ENCODE measurements at regions not wholly inside any gene's neighbourhood (a gene's known extent, or its start where the extent isn't known, plus 50 kb on each side); places are given as distances from the start of the nearest gene placed in this dataset.

- intact Hi-C loops (cut with micrococcal nuclease) (loop anchor here (5.0 kb wide), 2 partner anchors 143 to 292 kb away; partner anchors contain the start of gene IER5L), dilution Hi-C loops (cut with MboI; ENCODE audit: extremely low pct_ligation_motif_present, low sequenced_read_pairs) (no loop called here)
- DNase-seq (ENCODE audit: low read depth, low spot score) (peak; percentile 66), FAIRE-seq (peak; percentile 81)
- Histone ChIP-seq H3K4me3 (replicated peaks in 1 of 3; ENCODE audit: insufficient read depth in 1 of 3, low read depth in 1 of 3, low read length in 3 of 3) (peak overlapping the region in 2 of 3 experiments; percentile 15 to 29), H2AFZ (ENCODE audit: low read depth, low read length) (peak overlapping the region; percentile 94), H3K4me2 (ENCODE audit: insufficient read depth, low read length) (peak overlapping the region; percentile 65), H3K27ac (ENCODE audit: insufficient read depth, low read depth, low read length) (no peak overlapping the region), H3K79me2 (ENCODE audit: control insufficient read depth, insufficient read depth, low read length) (no peaks in the 10 kb centered on the region), H4K20me1 (replicated peaks; ENCODE audit: control insufficient read depth, extremely low read depth, insufficient read depth, low read length) (no peaks in the 10 kb centered on the region), H3K4me1 (ENCODE audit: control insufficient read depth, extremely low read depth, insufficient read depth, low read length) (peaks cover 8% of the 10 kb centered on the region), H3K27me3 (ENCODE audit: control insufficient read depth in 2 of 2, insufficient read depth in 2 of 2, low read length in 2 of 2) (no peaks in the 10 kb centered on the region), H3K36me3 (ENCODE audit: control insufficient read depth in 2 of 2, extremely low read depth in 1 of 2, insufficient read depth in 2 of 2, low read length in 2 of 2) (no peaks in the 10 kb centered on the region), H3K9me1 (replicated peaks; ENCODE audit: control insufficient read depth, extremely low read depth, insufficient read depth, low read length) (no peaks in the 10 kb centered on the region), H3K9ac (replicated peaks; ENCODE audit: extremely low read depth, insufficient read depth, low read length) (no peak overlapping the region), H3K9me3 (replicated peaks; ENCODE audit: control insufficient read depth, insufficient read depth, low read length) (no peaks in the 10 kb centered on the region)
- no TSS peak for BruUV-seq (replicated peaks)
- ChIA-PET CTCF (interaction anchor here (0.6 to 2.8 kb wide), 9 partner anchors 11 to 189 kb away, joined by 3 to 10 read pairs (median 3); partner anchors contain the start of gene IER5L), POLR2A (interaction anchor here (1.3 kb wide), 1 partner anchor 143 kb away, joined by 3 read pairs; the partner anchor contains the start of gene IER5L)
- TF ChIP-seq GATA2 (IDR thresholded peaks at IDR 0.05; ENCODE audit: insufficient read depth, insufficient read length, low read depth, low read length) = peak; percentile 74
- TF ChIP-seq MAX (IDR thresholded peaks at IDR 0.05; ENCODE audit: insufficient read depth, insufficient read length) = no peak
Observed at GRCh38 chr9:129320575-129321285, 142.7 kb upstream of the IER5L start.

GRCh38 chr9:129319938-129320481, 141.9 kb upstream of the IER5L start:
- Histone ChIP-seq H3K36me3 (ENCODE audit: control insufficient read depth in 2 of 2, extremely low read depth in 1 of 2, insufficient read depth in 2 of 2, low read length in 2 of 2) (no peaks in the 10 kb centered on the region), H2AFZ (ENCODE audit: low read depth, low read length) (peak overlapping the region; percentile 94), H3K4me2 (ENCODE audit: insufficient read depth, low read length) (peak overlapping the region; percentile 65), H3K9me3 (replicated peaks; ENCODE audit: control insufficient read depth, insufficient read depth, low read length) (no peaks in the 10 kb centered on the region), H3K79me2 (ENCODE audit: control insufficient read depth, insufficient read depth, low read length) (no peaks in the 10 kb centered on the region), H3K4me1 (ENCODE audit: control insufficient read depth, extremely low read depth, insufficient read depth, low read length) (peaks cover 8% of the 10 kb centered on the region), H3K4me3 (replicated peaks in 1 of 3; ENCODE audit: insufficient read depth in 1 of 3, low read depth in 1 of 3, low read length in 3 of 3) (no peak overlapping the region), H3K27me3 (ENCODE audit: control insufficient read depth in 2 of 2, insufficient read depth in 2 of 2, low read length in 2 of 2) (no peaks in the 10 kb centered on the region), H3K9me1 (replicated peaks; ENCODE audit: control insufficient read depth, extremely low read depth, insufficient read depth, low read length) (no peaks in the 10 kb centered on the region), H3K27ac (ENCODE audit: insufficient read depth, low read depth, low read length) (no peak overlapping the region), H3K9ac (replicated peaks; ENCODE audit: extremely low read depth, insufficient read depth, low read length) (no peak overlapping the region), H4K20me1 (replicated peaks; ENCODE audit: control insufficient read depth, extremely low read depth, insufficient read depth, low read length) (no peaks in the 10 kb centered on the region)
- no peak for TF ChIP-seq GATA2 (IDR thresholded peaks at IDR 0.05; ENCODE audit: insufficient read depth, insufficient read length, low read depth, low read length)
- TF ChIP-seq POLR2AphosphoS5 (IDR thresholded peaks at IDR 0.05; ENCODE audit: insufficient read depth, low read depth, low read length) = no peak
- no peak for TF ChIP-seq MYC (IDR thresholded peaks at IDR 0.05; ENCODE audit: low read depth, low read length)
- no peak for TF ChIP-seq MAX (IDR thresholded peaks at IDR 0.05; ENCODE audit: insufficient read depth, insufficient read length)
- TF ChIP-seq EZH2 (IDR thresholded peaks at IDR 0.05; ENCODE audit: borderline replicate concordance, low read depth, low read length, severe bottlenecking) = no peak
- TF ChIP-seq CTCF (IDR thresholded peaks at IDR 0.05; ENCODE audit: extremely low read depth in 1 of 2, insufficient read depth in 1 of 2, low read depth in 1 of 2, low read length in 2 of 2) = no peak
- TF ChIP-seq JUN (IDR thresholded peaks at IDR 0.05; ENCODE audit: borderline replicate concordance, insufficient read depth, insufficient read length, low read depth) = no peak
- no peak for TF ChIP-seq FOS (IDR thresholded peaks at IDR 0.05; ENCODE audit: borderline replicate concordance, insufficient read depth, low read length)
- no peak for TF ChIP-seq POLR2A (IDR thresholded peaks at IDR 0.05; ENCODE audit: low read depth, low read length)
- dilution Hi-C loops (cut with MboI; ENCODE audit: extremely low pct_ligation_motif_present, low sequenced_read_pairs) = no loop called here
- DNase-seq (ENCODE audit: low read depth, low spot score) (no peak), FAIRE-seq (no peak)
- intact Hi-C loops (cut with micrococcal nuclease) = loop anchor here (5.0 kb wide), 2 partner anchors 143 to 292 kb away; partner anchors contain the start of gene IER5L
- POLR2A ChIA-PET = interaction anchor here (0.5 to 1.3 kb wide), 2 partner anchors 142 to 180 kb away, joined by 3 read pairs; partner anchors contain the start of gene IER5L
- CTCF ChIA-PET = interaction anchor here (0.9 to 2.8 kb wide), 8 partner anchors 13 to 188 kb away, joined by 3 to 10 read pairs (median 4); partner anchors contain the start of gene IER5L
- BruUV-seq (replicated peaks) = no TSS peak

All from endothelial cell of umbilical vein (primary cell).